PC-3 (cell line): ENCODE measurements at regions not wholly inside any gene's neighbourhood (a gene's known extent, or its start where the extent isn't known, plus 50 kb on each side); places are given as distances from the start of the nearest gene placed in this dataset.

ENCODE experiments used
- ATAC-seq: fragments of 200-7000 bp; cut with Tn5 transposase; 2 replicates; pipeline ENCODE4 v1.9.1; 2020; ENCODE audit warnings: mild to moderate bottlenecking, moderate library complexity
- BruUV-seq: library from RNA; stranded (reverse); fragments of 400-500 nt; replicated peaks from 2 replicates; lab custom pipeline; 2021; lab: Mats Ljungman, UMichigan
- CTCF ChIA-PET: fragments of 300-600 bp; sonication (Branson Sonifier 250); formaldehyde crosslinking; loops from one replicate; lab custom pipeline; 2022; ENCODE audit warnings: antibody characterized with exemption; lab: Charles Lee
- POLR2A ChIA-PET: fragments of 300-600 bp; sonication (Branson Sonifier 250); formaldehyde crosslinking; loops from one replicate; lab custom pipeline; 2022; ENCODE audit warnings: antibody characterized with exemption; ENCODE audit not compliant: unreplicated experiment; lab: Charles Lee
- DNase-seq: peaks from one replicate; pipeline ENCODE4 v3.0.0-alpha.2; 2015
- H2AFZ ChIP-seq: fragments of 300-600 bp; sonication (generic); 2 replicates; pipeline ENCODE4 v1.6.0; 2016; ENCODE audit warnings: antibody characterized with exemption, low read length
- H3F3A ChIP-seq: fragments of 300-600 bp; sonication (generic); one replicate; pipeline ENCODE4 v1.6.0; 2017; ENCODE audit warnings: antibody characterized with exemption, low read length, control low read depth, mild to moderate bottlenecking; ENCODE audit not compliant: unreplicated experiment
- H3K27ac ChIP-seq: fragments of 300-600 bp; sonication (generic); 2 replicates; pipeline ENCODE4 v1.5.1; 2016; ENCODE audit warnings: mild to moderate bottlenecking, low read length
- H3K27me3 ChIP-seq: fragments of 300-600 bp; sonication (generic); 2 replicates; pipeline ENCODE4 v1.6.1; 2016; ENCODE audit warnings: low read length, mixed read lengths
- H3K36me3 ChIP-seq: fragments of 300-600 bp; sonication (generic); 2 replicates; pipeline ENCODE4 v1.6.1; 2016; ENCODE audit warnings: low read depth, mixed run types, low read length, mixed read lengths
- H3K4me1 ChIP-seq: fragments of 300-600 bp; sonication (generic); 2 replicates; pipeline ENCODE4 v1.5.1; 2016; ENCODE audit warnings: low read length; ENCODE audit not compliant: insufficient read depth
- H3K4me2 ChIP-seq: fragments of 300-600 bp; sonication (generic); 2 replicates; pipeline ENCODE4 v1.6.0; 2016; ENCODE audit warnings: low read length
- H3K4me3 ChIP-seq: fragments of 300-600 bp; sonication (generic); 2 replicates; pipeline ENCODE4 v1.5.1; 2016; ENCODE audit warnings: mild to moderate bottlenecking, low read length, mixed read lengths
- H3K79me2 ChIP-seq: fragments of 300-600 bp; sonication (generic); 2 replicates; pipeline ENCODE4 v1.6.1; 2017; ENCODE audit warnings: low read length, mixed read lengths
- H3K9ac ChIP-seq: fragments of 300-600 bp; sonication (generic); 2 replicates; pipeline ENCODE4 v1.6.0; 2016; ENCODE audit warnings: mild to moderate bottlenecking, low read length
- H3K9me2 ChIP-seq: fragments of 300-600 bp; sonication (generic); replicated peaks from 2 replicates; pipeline ENCODE4 v1.6.1; 2016; ENCODE audit warnings: mixed run types, low read length, mixed read lengths
- H3K9me3 ChIP-seq: fragments of 300-600 bp; sonication (generic); 2 replicates; pipeline ENCODE4 v1.6.1; 2016; ENCODE audit warnings: low read length, mixed read lengths
- H4K20me1 ChIP-seq: fragments of 300-600 bp; sonication (generic); 2 replicates; pipeline ENCODE4 v1.6.1; 2016; ENCODE audit warnings: low read length, mixed read lengths
- CTCF ChIP-seq: fragments of 300-600 bp; sonication (generic); conservative IDR thresholded peaks from 2 replicates; pipeline ENCODE4 v1.5.1; 2017; ENCODE audit warnings: antibody characterized with exemption, low read depth, mild to moderate bottlenecking, low read length
- EZH2 ChIP-seq: fragments of 300-600 bp; sonication (generic); IDR thresholded peaks from one replicate; pipeline ENCODE4 v1.6.1; 2017; ENCODE audit warnings: antibody characterized with exemption, mild to moderate bottlenecking, low read length; ENCODE audit not compliant: unreplicated experiment
- EZH2phosphoT487 ChIP-seq: fragments of 300-600 bp; sonication (generic); IDR thresholded peaks from 2 replicates; pipeline ENCODE4 v1.6.1; 2018; ENCODE audit warnings: mild to moderate bottlenecking, antibody characterized with exemption, low read length, borderline replicate concordance
- intact Hi-C: fragments of 100-400 bp; cut with micrococcal nuclease; formaldehyde crosslinking; loops from 2 replicates; pipeline ENCODE4 v1.9.0; 2023

GRCh38 chr14:98385851-98386250, 886.1 kb downstream of the BCL11B start:
- H3K4me2 ChIP-seq: no peak overlapping the region
- TF ChIP-seq CTCF (no peak), EZH2 (no peak), EZH2phosphoT487 (no peak)
- no peak for DNase-seq
- no peak for ATAC-seq
- intact Hi-C loops: no loop called here
- no peaks in the 10 kb centered on the region for H3K9me3 ChIP-seq
- no peak overlapping the region for H3K9ac ChIP-seq
- no peak overlapping the region for H2AFZ ChIP-seq
- H3K36me3 ChIP-seq: no peaks in the 10 kb centered on the region
- BruUV-seq: no TSS peak
- H3K4me1 ChIP-seq: no peaks in the 10 kb centered on the region
- no peaks in the 10 kb centered on the region for H3K79me2 ChIP-seq
- no peak overlapping the region for H3K27ac ChIP-seq
- H4K20me1 ChIP-seq: no peaks in the 10 kb centered on the region
- CTCF ChIA-PET: no interaction called here
- POLR2A ChIA-PET: no interaction called here
- no peaks in the 10 kb centered on the region for H3F3A ChIP-seq
- H3K9me2 ChIP-seq: no peaks in the 10 kb centered on the region
- no peaks in the 10 kb centered on the region for H3K27me3 ChIP-seq
- no peak overlapping the region for H3K4me3 ChIP-seq

- no peaks in the 10 kb centered on the region for H3K27me3 ChIP-seq
- no peak overlapping the region for H3K4me2 ChIP-seq
- CTCF ChIA-PET: no interaction called here
- H3K9me3 ChIP-seq: no peaks in the 10 kb centered on the region
- H3F3A ChIP-seq: no peaks in the 10 kb centered on the region
- H2AFZ ChIP-seq: no peak overlapping the region
- H3K4me1 ChIP-seq: no peaks in the 10 kb centered on the region
- H3K4me3 ChIP-seq: no peak overlapping the region
- no TSS peak for BruUV-seq
- no peaks in the 10 kb centered on the region for H3K36me3 ChIP-seq
- no peaks in the 10 kb centered on the region for H3K79me2 ChIP-seq
- POLR2A ChIA-PET: no interaction called here
- H4K20me1 ChIP-seq: no peaks in the 10 kb centered on the region
- intact Hi-C loops: no loop called here
- no peaks in the 10 kb centered on the region for H3K9me2 ChIP-seq
- no peak for DNase-seq
- TF ChIP-seq EZH2phosphoT487: no peak
- TF ChIP-seq CTCF: no peak
- TF ChIP-seq EZH2: no peak
- no peak overlapping the region for H3K9ac ChIP-seq
- H3K27ac ChIP-seq: no peak overlapping the region
- no peak for ATAC-seq
Observed at GRCh38 chr14:98391061-98391460, 880.9 kb downstream of the BCL11B start.

GRCh38 chr14:98393527-98393926, 878.5 kb downstream of the BCL11B start:
- no peak for DNase-seq
- ChIA-PET POLR2A (no interaction called here), CTCF (no interaction called here)
- no peak overlapping the region for H3K9ac ChIP-seq
- no peak overlapping the region for H2AFZ ChIP-seq
- no peak overlapping the region for H3K27ac ChIP-seq
- no peaks in the 10 kb centered on the region for H4K20me1 ChIP-seq
- no peaks in the 10 kb centered on the region for H3K9me3 ChIP-seq
- H3K4me2 ChIP-seq: no peak overlapping the region
- ATAC-seq: no peak
- no TSS peak for BruUV-seq
- intact Hi-C loops: no loop called here
- no peak overlapping the region for H3K4me3 ChIP-seq
- no peaks in the 10 kb centered on the region for H3K9me2 ChIP-seq
- H3K27me3 ChIP-seq: no peaks in the 10 kb centered on the region
- no peaks in the 10 kb centered on the region for H3K79me2 ChIP-seq
- no peaks in the 10 kb centered on the region for H3K36me3 ChIP-seq
- no peaks in the 10 kb centered on the region for H3F3A ChIP-seq
- no peak for TF ChIP-seq EZH2
- no peak for TF ChIP-seq EZH2phosphoT487
- no peak for TF ChIP-seq CTCF
- H3K4me1 ChIP-seq: no peaks in the 10 kb centered on the region
